GM12878 (cell line): ENCODE measurements at regions not wholly inside any gene's neighbourhood (a gene's known extent, or its start where the extent isn't known, plus 50 kb on each side); places are given as distances from the start of the nearest gene placed in this dataset.

Source experiments
- DPF2 ChIP-seq: fragments of 450-650 bp; IDR thresholded peaks from 2 replicates; pipeline ENCODE4 v1.6.1; 2017; ENCODE audit warnings: mild to moderate bottlenecking
- GABPA ChIP-seq: IDR thresholded peaks from 2 replicates; pipeline ENCODE4 v1.6.1; 2014; ENCODE audit warnings: antibody characterized with exemption, low read depth, mild to moderate bottlenecking, inconsistent platforms
- GATAD2B ChIP-seq: fragments of 450-650 bp; conservative IDR thresholded peaks from 2 replicates; pipeline ENCODE4 v1.6.1; 2017; ENCODE audit warnings: low read depth, mild to moderate bottlenecking, moderate library complexity
- HDGF ChIP-seq: fragments of 450-650 bp; IDR thresholded peaks from 2 replicates; pipeline ENCODE4 v1.6.1; 2016; ENCODE audit warnings: antibody characterized with exemption
- IKZF1 ChIP-seq: fragments of 450-650 bp; conservative IDR thresholded peaks from 2 replicates; pipeline ENCODE4 v1.6.1; 2017; ENCODE audit warnings: antibody characterized with exemption, mild to moderate bottlenecking
- IKZF2 ChIP-seq, 2 experiments: fragments of 450-650 bp; IDR thresholded peaks; 2 replicates each; pipeline ENCODE4 v1.6.1; 2017; ENCODE audit warnings: mild to moderate bottlenecking in 2 of 2, moderate library complexity in 2 of 2
- MYC ChIP-seq: IDR thresholded peaks from 2 replicates; pipeline ENCODE4 v1.6.1; 2011; ENCODE audit warnings: mild to moderate bottlenecking, low read length, moderate library complexity, inconsistent platforms; ENCODE audit not compliant: insufficient read depth, insufficient replicate concordance, insufficient read length, severe bottlenecking
- NR2F1 ChIP-seq: fragments of 450-650 bp; conservative IDR thresholded peaks from 2 replicates; pipeline ENCODE4 v1.6.1; 2017; ENCODE audit warnings: mild to moderate bottlenecking
- PAX5 ChIP-seq: IDR thresholded peaks from 2 replicates; pipeline ENCODE4 v1.6.1; 2011; ENCODE audit warnings: low read depth, low read length, borderline replicate concordance
- POLR2AphosphoS2 ChIP-seq: IDR thresholded peaks from 2 replicates; pipeline ENCODE4 v1.6.1; 2011; ENCODE audit warnings: low read depth, mild to moderate bottlenecking, low read length, improper control_type of control experiment, moderate library complexity
- POU2F2 ChIP-seq: IDR thresholded peaks from 3 replicates; pipeline ENCODE4 v1.6.1; 2011; ENCODE audit warnings: low read depth, mild to moderate bottlenecking, low read length, borderline replicate concordance
- RBBP5 ChIP-seq: fragments of 200-600 bp; sonication (generic); conservative IDR thresholded peaks from 2 replicates; pipeline ENCODE4 v1.6.1; 2016
- SP1 ChIP-seq: IDR thresholded peaks from one replicate; pipeline ENCODE4 v1.6.1; 2011; ENCODE audit warnings: low read depth, low read length
- SPI1 ChIP-seq: IDR thresholded peaks from 2 replicates; pipeline ENCODE4 v1.6.1; 2011; ENCODE audit warnings: low read depth, mild to moderate bottlenecking, low read length, moderate library complexity, borderline replicate concordance; ENCODE audit not compliant: insufficient read depth
- TCF12 ChIP-seq: IDR thresholded peaks from 2 replicates; pipeline ENCODE4 v1.6.1; 2011; ENCODE audit warnings: low read depth, mild to moderate bottlenecking, low read length
- USF1 ChIP-seq: IDR thresholded peaks from 2 replicates; pipeline ENCODE4 v1.6.1; 2011; ENCODE audit warnings: borderline replicate concordance, low read depth, mild to moderate bottlenecking, moderate library complexity, mixed read lengths, low read length; ENCODE audit not compliant: insufficient read depth; ENCODE audit errors: extremely low read length
- YBX1 ChIP-seq: fragments of 450-650 bp; IDR thresholded peaks from 2 replicates; pipeline ENCODE4 v1.6.1; 2016; ENCODE audit warnings: antibody characterized with exemption
- ZNF24 ChIP-seq: fragments of 450-650 bp; IDR thresholded peaks from 2 replicates; pipeline ENCODE4 v1.6.1; 2017; ENCODE audit warnings: antibody characterized with exemption, mild to moderate bottlenecking
- TF ChIP-seq, protein P1 (sequence below): fragments of 450-650 bp; formaldehyde crosslinking; IDR thresholded peaks from 2 replicates; pipeline ENCODE4 v1.5.0; 2022; ENCODE audit warnings: mild to moderate bottlenecking, missing genetic modification characterization
- TF ChIP-seq, protein P2 (sequence below): fragments of 450-650 bp; IDR thresholded peaks from 2 replicates; pipeline ENCODE4 v1.6.1; 2017; ENCODE audit warnings: antibody characterized with exemption, mild to moderate bottlenecking, moderate library complexity
- TF ChIP-seq, protein P3 (sequence below): fragments of 150-350 bp; IDR thresholded peaks from 2 replicates; pipeline ENCODE4 v1.6.1; 2016; ENCODE audit warnings: low read depth, low read length

DNA sequence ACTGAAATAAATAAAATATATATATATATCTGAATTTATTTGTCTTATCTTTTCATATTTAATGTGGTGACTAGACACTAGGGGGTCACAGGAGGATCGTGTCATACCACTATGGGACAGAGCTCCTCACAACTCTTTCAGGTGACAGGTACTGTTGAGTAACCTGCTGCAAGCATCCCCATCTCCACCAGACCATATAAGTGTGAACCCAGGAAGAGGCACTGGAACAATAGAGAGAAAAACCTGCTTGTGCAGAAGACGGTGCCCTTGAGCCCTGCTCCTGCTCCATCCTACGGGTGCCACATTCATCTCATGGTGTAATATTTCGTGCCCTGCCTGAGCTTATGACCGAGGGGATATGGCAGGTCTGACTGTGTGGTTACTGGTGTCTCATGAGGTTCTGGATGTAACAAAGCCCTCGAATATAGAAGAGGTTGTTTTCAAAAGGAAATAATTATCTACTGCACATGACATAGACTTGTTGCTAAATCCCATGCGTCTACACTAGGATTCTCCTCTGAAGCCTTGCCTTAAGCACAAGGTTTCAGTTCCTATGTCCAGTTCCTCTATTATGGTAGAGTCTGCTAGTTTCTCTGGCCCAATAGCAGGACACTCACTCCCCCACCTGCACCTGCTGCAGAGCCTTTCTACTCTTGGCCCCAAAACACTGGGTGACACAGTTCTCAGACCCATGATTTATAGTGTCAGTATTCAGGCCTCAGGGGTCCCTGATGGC lies 70.4 kb downstream of the GGTLC2 start (continued):
- TF ChIP-seq, protein P1, sequence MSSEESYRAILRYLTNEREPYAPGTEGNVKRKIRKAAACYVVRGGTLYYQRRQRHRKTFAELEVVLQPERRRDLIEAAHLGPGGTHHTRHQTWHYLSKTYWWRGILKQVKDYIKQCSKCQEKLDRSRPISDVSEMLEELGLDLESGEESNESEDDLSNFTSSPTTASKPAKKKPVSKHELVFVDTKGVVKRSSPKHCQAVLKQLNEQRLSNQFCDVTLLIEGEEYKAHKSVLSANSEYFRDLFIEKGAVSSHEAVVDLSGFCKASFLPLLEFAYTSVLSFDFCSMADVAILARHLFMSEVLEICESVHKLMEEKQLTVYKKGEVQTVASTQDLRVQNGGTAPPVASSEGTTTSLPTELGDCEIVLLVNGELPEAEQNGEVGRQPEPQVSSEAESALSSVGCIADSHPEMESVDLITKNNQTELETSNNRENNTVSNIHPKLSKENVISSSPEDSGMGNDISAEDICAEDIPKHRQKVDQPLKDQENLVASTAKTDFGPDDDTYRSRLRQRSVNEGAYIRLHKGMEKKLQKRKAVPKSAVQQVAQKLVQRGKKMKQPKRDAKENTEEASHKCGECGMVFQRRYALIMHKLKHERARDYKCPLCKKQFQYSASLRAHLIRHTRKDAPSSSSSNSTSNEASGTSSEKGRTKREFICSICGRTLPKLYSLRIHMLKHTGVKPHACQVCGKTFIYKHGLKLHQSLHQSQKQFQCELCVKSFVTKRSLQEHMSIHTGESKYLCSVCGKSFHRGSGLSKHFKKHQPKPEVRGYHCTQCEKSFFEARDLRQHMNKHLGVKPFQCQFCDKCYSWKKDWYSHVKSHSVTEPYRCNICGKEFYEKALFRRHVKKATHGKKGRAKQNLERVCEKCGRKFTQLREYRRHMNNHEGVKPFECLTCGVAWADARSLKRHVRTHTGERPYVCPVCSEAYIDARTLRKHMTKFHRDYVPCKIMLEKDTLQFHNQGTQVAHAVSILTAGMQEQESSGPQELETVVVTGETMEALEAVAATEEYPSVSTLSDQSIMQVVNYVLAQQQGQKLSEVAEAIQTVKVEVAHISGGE (CRISPR knock-in tag) = no peak
- TF ChIP-seq YBX1 (no peak), ZNF24 (no peak), NR2F1 (no peak), IKZF2 (IDR thresholded peaks at IDR 0.05) (peak; percentile 51 to 65; a peak in 3 of 4 replicates), PAX5 (0 out of 2 replicates have a peak, but pooled peaks have one; percentile 38), GABPA (no peak), USF1 (no peak), SPI1 (peak; percentile 95), POU2F2 (no peak), TCF12 (peak; percentile 64; the same call in 1 of the 2 replicates), SP1 (no peak), DPF2 (peak; percentile 75; the same call in 1 of the 2 replicates), IKZF1 (peak; percentile 58), MYC (no peak), HDGF (no peak), RBBP5 (no peak), POLR2AphosphoS2 (no peak), GATAD2B (0 out of 2 replicates have a peak, but pooled peaks have one; percentile 29)
- TF ChIP-seq, protein P2, sequence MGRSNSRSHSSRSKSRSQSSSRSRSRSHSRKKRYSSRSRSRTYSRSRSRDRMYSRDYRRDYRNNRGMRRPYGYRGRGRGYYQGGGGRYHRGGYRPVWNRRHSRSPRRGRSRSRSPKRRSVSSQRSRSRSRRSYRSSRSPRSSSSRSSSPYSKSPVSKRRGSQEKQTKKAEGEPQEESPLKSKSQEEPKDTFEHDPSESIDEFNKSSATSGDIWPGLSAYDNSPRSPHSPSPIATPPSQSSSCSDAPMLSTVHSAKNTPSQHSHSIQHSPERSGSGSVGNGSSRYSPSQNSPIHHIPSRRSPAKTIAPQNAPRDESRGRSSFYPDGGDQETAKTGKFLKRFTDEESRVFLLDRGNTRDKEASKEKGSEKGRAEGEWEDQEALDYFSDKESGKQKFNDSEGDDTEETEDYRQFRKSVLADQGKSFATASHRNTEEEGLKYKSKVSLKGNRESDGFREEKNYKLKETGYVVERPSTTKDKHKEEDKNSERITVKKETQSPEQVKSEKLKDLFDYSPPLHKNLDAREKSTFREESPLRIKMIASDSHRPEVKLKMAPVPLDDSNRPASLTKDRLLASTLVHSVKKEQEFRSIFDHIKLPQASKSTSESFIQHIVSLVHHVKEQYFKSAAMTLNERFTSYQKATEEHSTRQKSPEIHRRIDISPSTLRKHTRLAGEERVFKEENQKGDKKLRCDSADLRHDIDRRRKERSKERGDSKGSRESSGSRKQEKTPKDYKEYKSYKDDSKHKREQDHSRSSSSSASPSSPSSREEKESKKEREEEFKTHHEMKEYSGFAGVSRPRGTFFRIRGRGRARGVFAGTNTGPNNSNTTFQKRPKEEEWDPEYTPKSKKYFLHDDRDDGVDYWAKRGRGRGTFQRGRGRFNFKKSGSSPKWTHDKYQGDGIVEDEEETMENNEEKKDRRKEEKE = no peak
- TF ChIP-seq, protein P3, sequence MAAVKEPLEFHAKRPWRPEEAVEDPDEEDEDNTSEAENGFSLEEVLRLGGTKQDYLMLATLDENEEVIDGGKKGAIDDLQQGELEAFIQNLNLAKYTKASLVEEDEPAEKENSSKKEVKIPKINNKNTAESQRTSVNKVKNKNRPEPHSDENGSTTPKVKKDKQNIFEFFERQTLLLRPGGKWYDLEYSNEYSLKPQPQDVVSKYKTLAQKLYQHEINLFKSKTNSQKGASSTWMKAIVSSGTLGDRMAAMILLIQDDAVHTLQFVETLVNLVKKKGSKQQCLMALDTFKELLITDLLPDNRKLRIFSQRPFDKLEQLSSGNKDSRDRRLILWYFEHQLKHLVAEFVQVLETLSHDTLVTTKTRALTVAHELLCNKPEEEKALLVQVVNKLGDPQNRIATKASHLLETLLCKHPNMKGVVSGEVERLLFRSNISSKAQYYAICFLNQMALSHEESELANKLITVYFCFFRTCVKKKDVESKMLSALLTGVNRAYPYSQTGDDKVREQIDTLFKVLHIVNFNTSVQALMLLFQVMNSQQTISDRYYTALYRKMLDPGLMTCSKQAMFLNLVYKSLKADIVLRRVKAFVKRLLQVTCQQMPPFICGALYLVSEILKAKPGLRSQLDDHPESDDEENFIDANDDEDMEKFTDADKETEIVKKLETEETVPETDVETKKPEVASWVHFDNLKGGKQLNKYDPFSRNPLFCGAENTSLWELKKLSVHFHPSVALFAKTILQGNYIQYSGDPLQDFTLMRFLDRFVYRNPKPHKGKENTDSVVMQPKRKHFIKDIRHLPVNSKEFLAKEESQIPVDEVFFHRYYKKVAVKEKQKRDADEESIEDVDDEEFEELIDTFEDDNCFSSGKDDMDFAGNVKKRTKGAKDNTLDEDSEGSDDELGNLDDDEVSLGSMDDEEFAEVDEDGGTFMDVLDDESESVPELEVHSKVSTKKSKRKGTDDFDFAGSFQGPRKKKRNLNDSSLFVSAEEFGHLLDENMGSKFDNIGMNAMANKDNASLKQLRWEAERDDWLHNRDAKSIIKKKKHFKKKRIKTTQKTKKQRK = no peak
